Coronary artery (tissue), 2 donors: ENCODE measurements at regions not wholly inside any gene's neighbourhood (a gene's known extent, or its start where the extent isn't known, plus 50 kb on each side); places are given as distances from the start of the nearest gene placed in this dataset.
"Not testable (repeated sequence)": the region's sequence is repeated elsewhere in the genome, so short reads cannot be mapped to it uniquely, and the experiment has no call there.

ENCODE experiments used
- DNase-seq: peaks from one replicate; pipeline ENCODE4 v3.0.0-alpha.2; 2017; ENCODE audit warnings: low spot score
- H3K27ac ChIP-seq, 2 donors: fragments of 200-600 bp; sonication (generic); one replicate each; pipeline ENCODE4 v1.5.1; 2016 to 2019
- H3K4me3 ChIP-seq: fragments of 200-600 bp; sonication (generic); 2 replicates; pipeline ENCODE4 v1.5.1; 2016; ENCODE audit warnings: mild to moderate bottlenecking, moderate library complexity
- TF ChIP-seq, protein P1 (sequence below): fragments of 200-600 bp; sonication (generic); IDR thresholded peaks from one replicate; pipeline ENCODE4 v1.5.1; 2019; ENCODE audit warnings: antibody characterized with exemption

DNA sequence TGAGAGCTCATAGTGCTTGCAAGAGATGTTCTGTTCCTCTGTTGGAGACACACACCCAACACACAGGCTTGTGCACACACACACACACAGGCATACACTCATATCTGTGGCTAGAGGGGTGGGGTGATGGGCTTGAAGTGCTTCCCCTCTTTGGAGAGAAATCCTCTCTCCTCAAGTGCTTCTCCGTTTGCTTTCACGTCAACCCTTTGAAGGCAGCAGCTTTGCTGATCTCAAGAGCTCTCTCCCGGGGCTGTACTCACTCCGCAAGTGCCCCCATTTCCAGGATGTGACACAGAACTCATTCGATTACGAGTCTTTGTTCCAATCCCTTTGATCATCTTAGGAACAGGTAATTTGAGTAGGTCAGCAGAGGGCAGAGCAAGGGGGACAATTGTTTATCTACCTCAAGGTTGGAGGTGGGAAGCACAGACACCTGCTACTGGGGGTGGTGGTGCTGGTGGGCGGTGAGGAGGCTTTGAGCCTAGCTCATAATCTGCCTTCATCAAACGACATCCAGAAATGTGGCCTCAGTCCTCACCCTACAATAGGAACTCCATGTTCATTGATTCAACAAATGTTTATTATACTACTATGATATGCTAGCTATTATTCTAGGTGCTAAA, 529.8 kb upstream of the CADM1 start:
- TF ChIP-seq, protein P1, sequence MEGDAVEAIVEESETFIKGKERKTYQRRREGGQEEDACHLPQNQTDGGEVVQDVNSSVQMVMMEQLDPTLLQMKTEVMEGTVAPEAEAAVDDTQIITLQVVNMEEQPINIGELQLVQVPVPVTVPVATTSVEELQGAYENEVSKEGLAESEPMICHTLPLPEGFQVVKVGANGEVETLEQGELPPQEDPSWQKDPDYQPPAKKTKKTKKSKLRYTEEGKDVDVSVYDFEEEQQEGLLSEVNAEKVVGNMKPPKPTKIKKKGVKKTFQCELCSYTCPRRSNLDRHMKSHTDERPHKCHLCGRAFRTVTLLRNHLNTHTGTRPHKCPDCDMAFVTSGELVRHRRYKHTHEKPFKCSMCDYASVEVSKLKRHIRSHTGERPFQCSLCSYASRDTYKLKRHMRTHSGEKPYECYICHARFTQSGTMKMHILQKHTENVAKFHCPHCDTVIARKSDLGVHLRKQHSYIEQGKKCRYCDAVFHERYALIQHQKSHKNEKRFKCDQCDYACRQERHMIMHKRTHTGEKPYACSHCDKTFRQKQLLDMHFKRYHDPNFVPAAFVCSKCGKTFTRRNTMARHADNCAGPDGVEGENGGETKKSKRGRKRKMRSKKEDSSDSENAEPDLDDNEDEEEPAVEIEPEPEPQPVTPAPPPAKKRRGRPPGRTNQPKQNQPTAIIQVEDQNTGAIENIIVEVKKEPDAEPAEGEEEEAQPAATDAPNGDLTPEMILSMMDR, result no peak
- no peak for DNase-seq

DNA sequence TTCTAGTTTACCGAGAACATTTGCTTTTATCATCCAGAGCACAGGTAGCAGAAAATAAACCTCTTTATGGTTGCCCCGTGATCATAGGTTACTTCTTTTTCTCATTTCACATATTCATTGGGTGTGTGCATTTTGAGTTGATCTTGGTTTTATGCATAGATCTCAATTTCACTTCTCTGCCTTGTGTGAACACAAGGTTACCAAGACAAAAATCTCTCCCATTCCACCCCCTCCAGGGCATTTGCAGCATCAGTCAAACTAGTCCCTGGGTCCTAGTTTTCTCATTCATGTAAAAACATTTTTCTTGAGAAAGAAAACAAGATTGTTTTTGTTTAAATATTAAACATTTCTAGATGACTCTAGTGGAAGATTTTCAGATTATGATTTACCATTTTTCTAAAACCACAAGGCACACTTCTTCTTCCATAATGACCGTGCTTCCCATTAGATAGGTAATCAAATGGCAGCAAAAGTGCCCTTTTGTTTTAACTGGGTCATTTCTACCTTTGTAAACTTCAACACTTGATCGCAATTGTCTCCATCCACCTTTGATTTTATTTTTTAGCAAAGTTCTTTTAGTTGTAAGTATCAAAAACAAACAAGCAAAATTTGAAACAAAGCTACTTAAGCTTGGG, 526.6 kb upstream of the CADM1 start:
- TF ChIP-seq, protein P1, result no peak
- Histone ChIP-seq H3K4me3 (no peak overlapping the region), H3K27ac (no peak overlapping the region)
- no peak for DNase-seq

More for the DNA sequence above, 529.8 kb upstream of the CADM1 start:
- Histone ChIP-seq H3K27ac (no peak overlapping the region), H3K4me3 (no peak overlapping the region)

DNA sequence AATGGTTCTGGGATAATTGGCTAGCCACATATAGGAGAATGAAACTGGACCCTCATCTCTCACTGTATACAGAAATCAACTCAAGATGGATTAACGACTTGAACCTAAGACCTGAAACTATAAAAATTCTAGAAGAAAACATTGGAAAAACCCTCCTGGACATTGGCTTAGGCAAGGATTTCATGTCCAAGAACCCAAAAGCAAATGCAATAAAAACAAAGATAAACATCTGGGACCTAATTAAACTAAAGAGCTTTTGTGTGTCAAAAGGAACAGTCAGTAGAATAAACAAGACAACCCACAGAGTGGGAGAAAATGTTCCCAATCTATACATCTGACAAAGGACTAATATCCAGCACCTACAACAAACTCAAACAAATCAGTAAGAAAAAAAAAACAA, 524.3 kb upstream of the CADM1 start:
- not testable (repeated sequence) for H3K27ac ChIP-seq, DNase-seq, H3K4me3 ChIP-seq

DNA sequence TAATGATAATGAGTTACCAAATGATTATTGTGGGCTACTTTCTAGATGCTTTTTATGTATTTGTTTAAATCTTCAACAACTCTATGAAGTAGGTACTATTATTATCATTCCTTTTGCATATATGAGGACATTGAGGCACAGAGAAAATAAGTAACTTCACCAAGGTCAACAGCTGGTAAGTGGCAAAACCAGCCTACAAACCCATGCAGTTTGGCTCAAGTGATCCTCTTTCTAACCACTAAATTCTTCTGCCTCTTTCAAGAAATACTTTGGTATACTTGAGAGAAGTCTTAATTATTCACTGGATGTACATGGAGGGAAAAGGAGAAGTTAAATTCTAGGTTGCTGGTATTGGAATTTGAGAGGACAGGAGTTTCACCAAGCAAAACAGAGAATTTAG, 495.2 kb upstream of the CADM1 start:
- TF ChIP-seq, protein P1, result no peak
- DNase-seq, result no peak
- Histone ChIP-seq H3K27ac (no peak overlapping the region), H3K4me3 (no peak overlapping the region)

DNA sequence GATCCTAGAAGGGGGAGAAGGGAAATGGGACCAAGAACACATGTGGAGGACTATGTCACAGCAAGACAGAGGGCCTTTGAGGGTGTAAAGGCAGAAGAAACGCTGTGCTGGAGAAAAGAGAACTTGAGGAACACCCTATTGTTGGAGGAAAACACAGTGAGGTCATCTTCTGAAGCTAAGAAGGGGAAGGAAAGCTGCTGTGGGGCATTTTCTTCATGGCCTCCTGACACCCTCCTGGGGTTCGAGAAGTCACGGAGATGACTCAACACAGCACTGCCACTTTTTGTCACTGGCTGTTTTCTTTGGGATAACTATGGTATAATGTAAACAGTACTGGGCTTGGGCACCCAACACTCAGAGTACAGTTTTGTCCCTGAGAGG, 492.6 kb upstream of the CADM1 start:
- DNase-seq, result no peak
- TF ChIP-seq, protein P1, result no peak
- Histone ChIP-seq H3K27ac (no peak overlapping the region), H3K4me3 (no peak overlapping the region)

DNA sequence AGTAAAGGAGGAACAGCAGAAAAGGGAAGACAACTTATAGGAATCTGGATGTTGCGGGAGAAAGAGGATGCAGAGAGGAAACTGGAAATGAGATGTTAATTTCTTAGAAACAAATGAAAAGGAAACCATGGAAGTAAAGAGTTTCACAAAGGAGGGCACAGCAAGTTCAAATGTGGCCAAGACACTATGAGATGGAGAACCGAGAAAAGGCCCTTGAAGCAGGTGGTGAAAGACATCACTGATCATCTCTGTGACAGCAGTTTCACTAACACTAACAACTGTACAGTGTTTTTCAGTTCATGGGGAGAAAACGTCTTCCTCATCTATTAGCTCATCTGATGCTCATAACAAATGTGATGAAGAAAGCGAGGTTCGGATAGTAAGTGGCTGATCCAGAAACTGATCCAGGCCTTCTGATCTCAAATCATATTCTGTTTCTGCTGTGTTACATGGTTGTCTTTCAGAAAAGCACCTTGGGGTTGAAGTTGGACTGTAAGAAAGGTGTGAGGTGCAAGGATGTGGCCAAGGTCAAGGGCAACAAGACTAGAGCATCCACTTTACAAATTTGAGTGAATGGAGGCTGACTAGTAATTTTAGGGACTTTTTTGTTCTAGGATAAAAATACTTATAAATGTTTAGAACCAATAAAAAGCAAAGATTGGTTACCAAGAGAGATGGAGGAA, 492.1 kb upstream of the CADM1 start:
- no peak overlapping the region for H3K27ac ChIP-seq
- no peak for DNase-seq
- TF ChIP-seq, protein P1, result no peak
- H3K4me3 ChIP-seq, result no peak overlapping the region

DNA sequence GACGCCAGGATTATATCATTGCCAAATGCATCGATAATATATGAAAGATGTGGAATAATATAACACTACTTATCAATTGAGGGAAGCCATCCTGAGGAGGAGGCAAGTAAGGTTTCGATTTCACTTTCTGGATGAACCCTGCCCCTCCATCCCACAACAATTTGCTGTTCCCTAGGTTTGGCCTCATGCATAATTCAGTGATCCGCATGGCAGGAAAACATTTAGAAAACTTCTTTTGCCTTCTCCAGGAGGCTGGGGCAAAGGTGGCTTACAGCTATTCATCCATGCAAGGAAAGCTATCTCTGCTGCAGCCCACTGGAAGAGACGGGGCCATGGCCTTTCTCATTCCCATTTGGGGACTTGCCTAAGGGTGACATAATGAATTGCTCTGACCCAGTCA, 489.4 kb upstream of the CADM1 start:
- TF ChIP-seq, protein P1, result no peak
- H3K4me3 ChIP-seq, result no peak overlapping the region
- no peak for DNase-seq
- no peak overlapping the region for H3K27ac ChIP-seq
